ENCODE measurements at regions not wholly inside any gene's neighbourhood (a gene's known extent, or its start where the extent isn't known, plus 50 kb on each side); places are given as distances from the start of the nearest gene placed in this dataset.

DNA sequence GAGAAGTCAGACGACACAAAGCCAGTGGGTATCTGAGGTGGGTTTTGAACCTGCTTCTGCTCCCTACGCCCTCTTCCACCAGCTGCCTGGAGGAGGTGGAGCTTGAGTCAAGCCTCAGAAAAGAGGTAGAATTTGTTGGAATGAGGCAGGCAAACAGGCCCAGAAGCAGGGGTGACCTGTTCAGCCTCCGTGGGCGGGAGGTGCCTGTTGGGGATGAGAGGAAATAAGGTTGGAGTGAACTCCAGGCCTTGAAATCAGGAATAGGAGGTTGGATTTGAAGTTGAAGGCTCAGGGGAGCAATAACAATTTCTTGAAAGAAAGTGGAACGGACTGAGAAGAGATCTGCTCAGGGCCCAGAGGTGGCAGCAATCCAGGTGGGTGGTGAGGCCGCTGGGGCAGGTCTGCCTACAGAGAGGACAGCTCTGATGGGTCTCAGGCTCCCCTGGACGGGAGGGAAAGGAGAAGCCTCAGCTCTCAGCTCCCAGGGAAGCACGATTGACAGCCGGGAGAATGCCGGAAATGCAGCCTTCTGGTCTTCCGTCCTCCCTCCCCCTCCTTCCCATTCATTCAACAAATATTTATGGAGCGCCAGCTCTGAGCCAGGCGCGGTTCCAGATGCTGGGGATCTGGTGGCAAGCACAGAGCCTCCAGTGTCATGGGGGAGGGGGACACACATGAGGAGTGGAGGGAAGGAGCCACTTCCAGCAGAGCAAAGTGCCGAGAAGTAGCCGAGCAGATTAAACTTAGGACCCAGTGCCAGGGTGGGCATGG, 61.9 kb upstream of the CIBAR2 start:
- no peak for DNase-seq (ENCODE audit: extremely low spot score in 2 of 2)
- Histone ChIP-seq H3K9me3 (no peaks in the 10 kb centered on the region), H3K27ac (no peak overlapping the region), H3K4me1 (peaks cover 43% of the 10 kb centered on the region), H3K36me3 (no peaks in the 10 kb centered on the region), H3K4me3 (no peak overlapping the region), H3K27me3 (no peaks in the 10 kb centered on the region)
- no peak for TF ChIP-seq POLR2AphosphoS5 (IDR thresholded peaks at IDR 0.05; ENCODE audit: insufficient read depth in 1 of 2, low read depth in 1 of 2)
- TF ChIP-seq, protein P1, sequence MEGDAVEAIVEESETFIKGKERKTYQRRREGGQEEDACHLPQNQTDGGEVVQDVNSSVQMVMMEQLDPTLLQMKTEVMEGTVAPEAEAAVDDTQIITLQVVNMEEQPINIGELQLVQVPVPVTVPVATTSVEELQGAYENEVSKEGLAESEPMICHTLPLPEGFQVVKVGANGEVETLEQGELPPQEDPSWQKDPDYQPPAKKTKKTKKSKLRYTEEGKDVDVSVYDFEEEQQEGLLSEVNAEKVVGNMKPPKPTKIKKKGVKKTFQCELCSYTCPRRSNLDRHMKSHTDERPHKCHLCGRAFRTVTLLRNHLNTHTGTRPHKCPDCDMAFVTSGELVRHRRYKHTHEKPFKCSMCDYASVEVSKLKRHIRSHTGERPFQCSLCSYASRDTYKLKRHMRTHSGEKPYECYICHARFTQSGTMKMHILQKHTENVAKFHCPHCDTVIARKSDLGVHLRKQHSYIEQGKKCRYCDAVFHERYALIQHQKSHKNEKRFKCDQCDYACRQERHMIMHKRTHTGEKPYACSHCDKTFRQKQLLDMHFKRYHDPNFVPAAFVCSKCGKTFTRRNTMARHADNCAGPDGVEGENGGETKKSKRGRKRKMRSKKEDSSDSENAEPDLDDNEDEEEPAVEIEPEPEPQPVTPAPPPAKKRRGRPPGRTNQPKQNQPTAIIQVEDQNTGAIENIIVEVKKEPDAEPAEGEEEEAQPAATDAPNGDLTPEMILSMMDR (IDR thresholded peaks at IDR 0.05): no peak
- TF ChIP-seq POLR2A (IDR thresholded peaks at IDR 0.05): no peak
- intact Hi-C loops (cut with DNase I): no loop called here

DNA sequence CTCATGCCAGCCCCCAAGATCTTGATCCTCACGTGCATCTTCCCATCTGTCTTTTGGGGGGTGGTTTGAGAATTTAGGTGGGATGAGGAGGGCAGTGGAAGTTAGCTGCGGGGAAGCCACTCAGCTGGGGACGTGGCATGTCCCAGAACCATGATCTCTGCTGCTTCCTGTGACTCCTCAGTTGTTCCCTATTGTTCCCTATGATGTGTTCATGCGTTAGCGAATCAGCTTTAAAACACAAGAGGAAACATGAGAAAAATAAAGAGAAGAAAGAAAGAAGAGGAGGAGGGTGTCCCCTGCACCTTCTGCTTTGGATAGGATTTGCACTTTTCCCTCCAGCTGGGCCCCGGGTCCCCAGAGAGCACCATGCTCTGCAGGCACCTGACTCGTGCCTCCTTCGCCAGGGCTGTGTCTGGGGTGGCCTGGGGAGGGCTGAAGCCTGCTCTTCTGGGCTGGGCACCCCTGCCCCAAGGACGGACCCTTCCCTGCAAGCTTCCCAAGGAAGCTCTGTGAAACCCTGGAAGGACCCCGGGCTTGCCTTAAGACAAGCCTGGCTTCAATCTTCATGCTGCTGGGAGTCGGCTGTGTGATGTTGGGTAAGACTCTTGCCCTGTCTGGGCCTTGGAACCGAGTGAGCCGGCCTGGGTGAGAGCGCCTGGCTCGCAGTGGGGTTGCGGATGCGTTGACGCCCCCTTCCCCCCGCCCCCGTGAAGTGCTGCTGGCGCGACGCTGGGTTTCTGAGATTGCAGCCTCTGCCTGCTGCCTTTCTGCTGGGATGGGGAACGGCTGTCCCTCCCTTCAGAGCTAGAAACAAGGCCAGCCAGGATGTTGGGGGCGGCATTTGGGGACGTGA, 62.8 kb upstream of the CIBAR2 start:
- Histone ChIP-seq H3K4me1 (peaks cover 43% of the 10 kb centered on the region), H3K9me3 (no peaks in the 10 kb centered on the region), H3K27ac (no peak overlapping the region), H3K27me3 (no peaks in the 10 kb centered on the region), H3K36me3 (no peaks in the 10 kb centered on the region), H3K4me3 (no peak overlapping the region)
- no peak for TF ChIP-seq POLR2AphosphoS5 (IDR thresholded peaks at IDR 0.05; ENCODE audit: insufficient read depth in 1 of 2, low read depth in 1 of 2)
- TF ChIP-seq, protein P1 (IDR thresholded peaks at IDR 0.05): no peak
- TF ChIP-seq POLR2A (IDR thresholded peaks at IDR 0.05): no peak
- intact Hi-C loops (cut with DNase I): no loop called here
- DNase-seq (ENCODE audit: extremely low spot score in 2 of 2): no peak

DNA sequence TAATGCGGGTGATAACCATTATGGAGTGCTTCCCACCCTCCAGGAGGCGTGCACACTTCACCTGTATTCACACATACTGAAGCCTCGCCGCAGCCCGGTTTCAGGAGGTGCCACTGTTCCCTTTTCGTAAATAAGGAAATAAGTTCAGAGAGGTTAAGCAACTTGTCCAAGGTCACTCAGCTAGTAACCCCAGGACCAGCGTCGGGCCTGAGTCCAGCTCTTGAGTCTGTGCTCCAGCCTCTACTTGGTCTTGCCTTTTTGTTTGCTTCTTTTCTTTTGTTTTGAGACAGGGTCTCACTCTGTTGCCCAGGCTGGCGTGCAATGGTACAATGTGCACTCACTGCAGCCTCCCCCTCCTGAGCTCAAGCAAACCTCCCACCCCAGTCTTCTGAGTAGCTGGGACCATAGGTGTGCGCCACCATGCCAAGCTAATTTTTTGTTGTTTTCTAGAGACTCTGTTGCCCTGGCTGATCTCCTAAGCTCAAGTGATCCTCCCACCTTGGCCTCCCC, 63.5 kb upstream of the CIBAR2 start:
- H3K27ac ChIP-seq: no peak overlapping the region
- intact Hi-C loops (cut with DNase I): no loop called here

DNA sequence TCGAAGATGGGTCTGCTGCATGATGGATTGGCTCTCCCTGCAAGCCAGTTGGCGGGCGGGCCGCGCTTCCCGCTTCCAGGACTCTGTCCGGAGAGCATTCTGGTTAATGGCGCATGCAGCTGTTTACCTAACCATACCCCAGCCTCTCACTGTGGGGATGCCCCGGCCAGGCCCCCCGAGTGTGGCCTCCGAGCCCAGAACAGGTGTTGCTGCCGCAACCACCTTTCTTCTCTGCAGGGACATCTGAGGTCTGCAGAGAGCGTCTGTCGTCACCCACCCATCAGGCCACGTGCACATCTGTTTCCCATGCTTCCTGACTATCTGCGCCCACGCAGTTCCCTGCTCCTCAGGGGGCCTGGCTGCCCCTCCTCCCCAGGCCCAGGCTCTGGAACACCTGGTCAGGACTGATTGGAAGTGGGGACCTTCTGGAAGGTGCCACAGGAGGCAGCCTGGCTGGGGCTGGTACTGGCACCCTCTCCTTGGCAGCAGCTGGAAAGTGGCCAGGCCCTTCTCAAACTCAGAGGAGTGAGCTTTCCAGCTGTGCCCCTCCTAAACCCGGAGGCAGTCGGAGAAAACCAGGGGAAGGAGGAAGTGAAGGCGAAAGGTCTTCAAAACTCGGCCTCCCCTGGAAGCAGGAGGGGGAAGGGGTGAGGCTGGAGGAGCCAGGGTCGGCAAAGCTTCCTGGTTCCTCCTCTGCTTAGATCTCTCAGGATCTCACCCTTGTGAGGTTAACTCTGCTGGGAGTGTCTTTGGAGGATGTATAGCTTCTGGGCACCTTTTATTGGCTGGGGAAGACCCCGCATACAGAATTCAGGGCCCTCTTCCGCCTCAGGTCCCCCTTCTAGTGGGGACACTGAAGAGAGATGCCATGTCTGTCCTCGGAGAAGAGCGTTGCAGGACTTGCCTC, 64.5 kb upstream of the CIBAR2 start:
- Histone ChIP-seq H3K27me3 (no peaks in the 10 kb centered on the region), H3K4me3 (no peak overlapping the region), H3K36me3 (no peaks in the 10 kb centered on the region), H3K4me1 (peaks cover 29% of the 10 kb centered on the region), H3K9me3 (no peaks in the 10 kb centered on the region), H3K27ac (no peak overlapping the region)
- intact Hi-C loops (cut with DNase I): no loop called here
- DNase-seq (ENCODE audit: extremely low spot score in 2 of 2): no peak
- TF ChIP-seq POLR2A (IDR thresholded peaks at IDR 0.05): no peak
- TF ChIP-seq, protein P1 (IDR thresholded peaks at IDR 0.05): no peak
- no peak for TF ChIP-seq POLR2AphosphoS5 (IDR thresholded peaks at IDR 0.05; ENCODE audit: insufficient read depth in 1 of 2, low read depth in 1 of 2)

More for the DNA sequence above, 63.5 kb upstream of the CIBAR2 start:
- no peaks in the 10 kb centered on the region for H3K36me3 ChIP-seq
- no peak for DNase-seq (ENCODE audit: extremely low spot score in 2 of 2)
- TF ChIP-seq, protein P1 (IDR thresholded peaks at IDR 0.05): no peak
- TF ChIP-seq POLR2A (IDR thresholded peaks at IDR 0.05): no peak
- no peak for TF ChIP-seq POLR2AphosphoS5 (IDR thresholded peaks at IDR 0.05; ENCODE audit: insufficient read depth in 1 of 2, low read depth in 1 of 2)
- peaks cover 39% of the 10 kb centered on the region for H3K4me1 ChIP-seq
- no peak overlapping the region for H3K4me3 ChIP-seq
- no peaks in the 10 kb centered on the region for H3K9me3 ChIP-seq
- H3K27me3 ChIP-seq: no peaks in the 10 kb centered on the region

Data from vagina (tissue), 2 donors.